ENCODE measurements at regions not wholly inside any gene's neighbourhood (a gene's known extent, or its start where the extent isn't known, plus 50 kb on each side); places are given as distances from the start of the nearest gene placed in this dataset.

DNA sequence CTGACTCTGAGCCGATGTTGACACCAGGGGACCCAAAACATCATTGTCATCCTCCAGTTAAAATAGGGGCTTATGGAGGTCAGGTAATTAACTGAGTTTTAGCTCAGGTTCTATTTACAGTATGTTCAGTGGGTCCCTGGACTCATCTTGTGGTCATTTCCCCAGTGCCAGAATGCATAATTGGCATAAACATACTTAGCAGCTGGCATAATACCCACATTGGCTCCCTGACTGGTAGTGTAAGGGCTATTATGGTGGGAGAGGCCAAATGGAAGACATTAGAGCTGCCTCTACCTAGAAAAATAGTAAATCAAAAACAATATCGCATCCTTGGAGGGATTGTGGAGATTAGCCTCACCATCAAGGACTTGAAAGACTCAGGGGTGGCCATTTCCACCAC lies 350.9 kb downstream of the C12orf75 start:
- TF ChIP-seq RAD21 (IDR thresholded peaks at IDR 0.05; ENCODE audit: low read depth) (no peak), TCF12 (IDR thresholded peaks at IDR 0.05; ENCODE audit: low read depth) (no peak), REST (IDR thresholded peaks at IDR 0.05; ENCODE audit: low read depth) (no peak), EP300 (IDR thresholded peaks at IDR 0.05; ENCODE audit: borderline replicate concordance) (no peak), TEAD4 (IDR thresholded peaks at IDR 0.05) (no peak), YY1 (IDR thresholded peaks at IDR 0.05; ENCODE audit: low read depth) (no peak), NFIC (IDR thresholded peaks at IDR 0.05) (no peak), EGR1 (IDR thresholded peaks at IDR 0.05) (no peak), CREB1 (IDR thresholded peaks at IDR 0.05; ENCODE audit: low read depth) (no peak), CEBPB (IDR thresholded peaks at IDR 0.05) (no peak), TAF1 (IDR thresholded peaks at IDR 0.05; ENCODE audit: low read depth) (no peak), ZBTB7A (IDR thresholded peaks at IDR 0.05; ENCODE audit: low read depth) (no peak)
- TF ChIP-seq, protein P1, sequence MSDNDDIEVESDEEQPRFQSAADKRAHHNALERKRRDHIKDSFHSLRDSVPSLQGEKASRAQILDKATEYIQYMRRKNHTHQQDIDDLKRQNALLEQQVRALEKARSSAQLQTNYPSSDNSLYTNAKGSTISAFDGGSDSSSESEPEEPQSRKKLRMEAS (IDR thresholded peaks at IDR 0.05) = no peak

- TF ChIP-seq, protein P2, sequence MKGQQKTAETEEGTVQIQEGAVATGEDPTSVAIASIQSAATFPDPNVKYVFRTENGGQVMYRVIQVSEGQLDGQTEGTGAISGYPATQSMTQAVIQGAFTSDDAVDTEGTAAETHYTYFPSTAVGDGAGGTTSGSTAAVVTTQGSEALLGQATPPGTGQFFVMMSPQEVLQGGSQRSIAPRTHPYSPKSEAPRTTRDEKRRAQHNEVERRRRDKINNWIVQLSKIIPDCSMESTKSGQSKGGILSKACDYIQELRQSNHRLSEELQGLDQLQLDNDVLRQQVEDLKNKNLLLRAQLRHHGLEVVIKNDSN (IDR thresholded peaks at IDR 0.05) = no peak
- TF ChIP-seq CREB1 (IDR thresholded peaks at IDR 0.05; ENCODE audit: low read depth) (no peak), FOXM1 (IDR thresholded peaks at IDR 0.05; ENCODE audit: borderline replicate concordance, low read depth) (no peak), TAF1 (IDR thresholded peaks at IDR 0.05; ENCODE audit: low read depth) (no peak), YY1 (IDR thresholded peaks at IDR 0.05; ENCODE audit: low read depth) (no peak), RAD21 (IDR thresholded peaks at IDR 0.05; ENCODE audit: low read depth) (no peak), EP300 (IDR thresholded peaks at IDR 0.05; ENCODE audit: borderline replicate concordance) (no peak), REST (IDR thresholded peaks at IDR 0.05; ENCODE audit: low read depth) (no peak), NFIC (IDR thresholded peaks at IDR 0.05) (no peak)
- TF ChIP-seq, protein P1 (IDR thresholded peaks at IDR 0.05) = no peak
Measured at GRCh38 chr12:105698075-105698474, 367.6 kb downstream of the C12orf75 start.

- TF ChIP-seq TEAD4 (IDR thresholded peaks at IDR 0.05) = no peak
- TF ChIP-seq CEBPB (IDR thresholded peaks at IDR 0.05) = no peak
- no peak for TF ChIP-seq YY1 (IDR thresholded peaks at IDR 0.05; ENCODE audit: low read depth)
- no peak for TF ChIP-seq RAD21 (IDR thresholded peaks at IDR 0.05; ENCODE audit: low read depth)
- no peak for TF ChIP-seq NFIC (IDR thresholded peaks at IDR 0.05)
- TF ChIP-seq CREB1 (IDR thresholded peaks at IDR 0.05; ENCODE audit: low read depth) = no peak
- TF ChIP-seq TAF1 (IDR thresholded peaks at IDR 0.05; ENCODE audit: low read depth) = no peak
- no peak for TF ChIP-seq FOXM1 (IDR thresholded peaks at IDR 0.05; ENCODE audit: borderline replicate concordance, low read depth)
- no peak for TF ChIP-seq EP300 (IDR thresholded peaks at IDR 0.05; ENCODE audit: borderline replicate concordance)
- TF ChIP-seq ZBTB7A (IDR thresholded peaks at IDR 0.05; ENCODE audit: low read depth) = no peak
- no peak for TF ChIP-seq TCF12 (IDR thresholded peaks at IDR 0.05; ENCODE audit: low read depth)
- TF ChIP-seq EGR1 (IDR thresholded peaks at IDR 0.05) = no peak
- no peak for TF ChIP-seq REST (IDR thresholded peaks at IDR 0.05; ENCODE audit: low read depth)
- TF ChIP-seq, protein P2 (IDR thresholded peaks at IDR 0.05) = no peak
- TF ChIP-seq, protein P1 (IDR thresholded peaks at IDR 0.05) = no peak
Measured at GRCh38 chr12:105699209-105699608, 368.7 kb downstream of the C12orf75 start.

- TF ChIP-seq EGR1 (IDR thresholded peaks at IDR 0.05) = no peak
Measured at GRCh38 chr12:105704787-105705186, 374.3 kb downstream of the C12orf75 start.

DNA sequence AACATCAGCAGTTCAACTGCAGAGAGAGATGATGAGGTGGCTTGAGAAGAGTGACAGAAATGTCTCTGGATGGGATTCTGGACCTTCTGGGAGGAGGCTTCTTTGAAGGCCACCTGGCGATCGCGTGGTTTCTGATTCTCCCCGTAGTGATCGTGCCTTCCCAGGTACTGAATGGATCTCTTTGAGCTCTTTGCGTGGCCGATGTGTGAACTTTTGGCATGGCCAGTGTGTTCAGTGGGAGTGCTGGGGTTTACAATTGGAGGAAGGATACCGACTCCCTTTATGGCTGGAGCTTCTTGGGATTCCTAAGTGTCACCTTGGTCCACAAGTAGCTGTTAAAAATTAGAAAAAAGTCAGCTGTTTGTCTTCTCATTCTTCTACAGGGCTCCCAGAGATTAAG lies 374.7 kb downstream of the C12orf75 start:
- no peak for TF ChIP-seq TEAD4 (IDR thresholded peaks at IDR 0.05)
